ENCODE measurements at regions not wholly inside any gene's neighbourhood (a gene's known extent, or its start where the extent isn't known, plus 50 kb on each side); places are given as distances from the start of the nearest gene placed in this dataset.

- Histone ChIP-seq H3K9me2 (no peaks in the 10 kb centered on the region), H3K27me3 (ENCODE audit: insufficient read depth) (no peaks in the 10 kb centered on the region), H3K4me3 (ENCODE audit: low read depth in 2 of 2, low read length in 1 of 2) (no peak overlapping the region), H3K9me3 (no peaks in the 10 kb centered on the region), H3K79me2 (ENCODE audit: insufficient read depth) (no peaks in the 10 kb centered on the region), H3K36me3 (replicated peaks in 1 of 2; ENCODE audit: control insufficient read depth in 1 of 2, insufficient read depth in 2 of 2, low read length in 1 of 2) (no peaks in the 10 kb centered on the region), H3K4me1 (ENCODE audit: control insufficient read depth in 1 of 2, insufficient read depth in 2 of 2, low read depth in 1 of 2, low read length in 1 of 2) (peaks cover 0 to 13% of the 10 kb centered on the region in 2 experiments; a peak in 2 of 4 replicates), H3K9ac (no peak overlapping the region), H3F3A (replicated peaks; ENCODE audit: insufficient read depth) (no peaks in the 10 kb centered on the region), H4K20me1 (ENCODE audit: insufficient read depth) (no peaks in the 10 kb centered on the region), H2AFZ (ENCODE audit: low read depth) (no peak overlapping the region), H3K4me2 (no peak overlapping the region), H3K27ac (ENCODE audit: low read depth in 2 of 2, low read length in 1 of 2) (no peak overlapping the region)
- CTCF ChIA-PET = interaction anchor here (1.0 kb wide), 1 partner anchor 11 kb away, joined by 3 read pairs; no protein-coding TSS in a partner anchor
- POLR2A ChIA-PET = no interaction called here
- TF ChIP-seq USF1 (IDR thresholded peaks at IDR 0.05; ENCODE audit: borderline replicate concordance, low read depth) = no peak
- TF ChIP-seq ZBTB33 (IDR thresholded peaks at IDR 0.05; ENCODE audit: borderline replicate concordance, low read depth) = no peak
- no peak for TF ChIP-seq CHD2 (IDR thresholded peaks at IDR 0.05; ENCODE audit: low read length, partially characterized antibody)
- no peak for TF ChIP-seq TAF1 (IDR thresholded peaks at IDR 0.05; ENCODE audit: borderline replicate concordance, low read depth, low read length)
- no peak for TF ChIP-seq NRF1 (IDR thresholded peaks at IDR 0.05; ENCODE audit: low read depth, low read length)
- TF ChIP-seq ELF1 (IDR thresholded peaks at IDR 0.05) = no peak
- no peak for TF ChIP-seq TEAD4 (IDR thresholded peaks at IDR 0.05; ENCODE audit: borderline replicate concordance, insufficient read depth)
- TF ChIP-seq RXRA (IDR thresholded peaks at IDR 0.05; ENCODE audit: borderline replicate concordance, low read depth) = no peak
- no peak for TF ChIP-seq RCOR1 (IDR thresholded peaks at IDR 0.05; ENCODE audit: low read length)
- no peak for TF ChIP-seq MEF2A (IDR thresholded peaks at IDR 0.05; ENCODE audit: borderline replicate concordance, low read depth)
- TF ChIP-seq MAX (IDR thresholded peaks at IDR 0.05; ENCODE audit: low read depth) = no peak
- TF ChIP-seq GABPA (IDR thresholded peaks at IDR 0.05; ENCODE audit: low read depth) = no peak
- TF ChIP-seq FOXJ3 (CRISPR knock-in tag; IDR thresholded peaks at IDR 0.05) = no peak
- no peak for TF ChIP-seq PBX3 (IDR thresholded peaks at IDR 0.05)
- TF ChIP-seq EZH2phosphoT487 (IDR thresholded peaks at IDR 0.05; ENCODE audit: borderline replicate concordance, low read depth) = no peak
- no peak for TF ChIP-seq GATA2 (CRISPR knock-in tag; IDR thresholded peaks at IDR 0.05)
- TF ChIP-seq RAD21 (IDR thresholded peaks at IDR 0.05; ENCODE audit: low read length) = no peak
- TF ChIP-seq JUND (IDR thresholded peaks at IDR 0.05) = no peak
- no peak for TF ChIP-seq SMC3 (IDR thresholded peaks at IDR 0.05; ENCODE audit: low read depth, low read length)
- TF ChIP-seq YY1 (IDR thresholded peaks at IDR 0.05; ENCODE audit: low read depth) = no peak
- WGBS (ENCODE audit: low lambda C conversion rate) = 63% methylated on average over 2 of the region's 2 CpGs
- no peak for DNase-seq
Observed at GRCh38 chr5:124403281-124403680, 343.2 kb downstream of the ZNF608 start.

Measured in SK-N-SH (cell line).